AG04449 (cell line): ENCODE measurements at regions not wholly inside any gene's neighbourhood (a gene's known extent, or its start where the extent isn't known, plus 50 kb on each side); places are given as distances from the start of the nearest gene placed in this dataset.

Source experiments
- CTCF ChIA-PET: fragments of 350-600 bp; formaldehyde crosslinking; extraction: SDS; loops from one replicate; lab custom pipeline; 2021; ENCODE audit warnings: antibody characterized with exemption; lab: Yijun Ruan, JAX
- POLR2A ChIA-PET: fragments of 400-600, 350-600 bp; formaldehyde crosslinking; extraction: SDS; loops from one replicate; lab custom pipeline; 2020; ENCODE audit warnings: antibody characterized with exemption, inconsistent platforms; lab: Yijun Ruan, JAX
- DNase-seq: peaks from one replicate; pipeline ENCODE4 v3.0.0-alpha.2; 2010; ENCODE audit warnings: low read depth, low spot score
- H3K4me3 ChIP-seq: 2 replicates; pipeline ENCODE4 v1.5.1; 2011; ENCODE audit warnings: low read depth, mild to moderate bottlenecking, control low read depth, low read length
- CTCF ChIP-seq: IDR thresholded peaks from one replicate; pipeline ENCODE4 v1.5.1; 2011; ENCODE audit warnings: mild to moderate bottlenecking, moderate library complexity, low read length, control low read depth, inconsistent platforms; ENCODE audit not compliant: insufficient read depth; ENCODE audit errors: missing control alignments

- POLR2A ChIA-PET: no interaction called here
- CTCF ChIA-PET: no interaction called here
- H3K4me3 ChIP-seq: 0 out of 2 replicates have a peak overlapping the region, but pooled peaks have one; percentile 6
- TF ChIP-seq CTCF: no peak
- no peak for DNase-seq
Measured at GRCh38 chr9:36765468-36766341, 193.0 kb downstream of the MELK start.

GRCh38 chr9:36768677-36769076 lies 196.0 kb downstream of the MELK start:
- H3K4me3 ChIP-seq: no peak overlapping the region
- no peak for DNase-seq
- ChIA-PET CTCF (interaction anchor here (1.5 kb wide), 1 partner anchor 40 kb away, joined by 4 read pairs; no protein-coding TSS in a partner anchor), POLR2A (no interaction called here)
- TF ChIP-seq CTCF: no peak

GRCh38 chr9:36770025-36770424 lies 197.3 kb downstream of the MELK start:
- CTCF ChIA-PET: no interaction called here
- no peak for DNase-seq
- POLR2A ChIA-PET: no interaction called here
- no peak overlapping the region for H3K4me3 ChIP-seq
- TF ChIP-seq CTCF: no peak

GRCh38 chr9:36772449-36773403 lies 200.0 kb downstream of the MELK start:
- no peak overlapping the region for H3K4me3 ChIP-seq
- no peak for TF ChIP-seq CTCF
- no peak for DNase-seq
- ChIA-PET POLR2A (no interaction called here), CTCF (no interaction called here)

- CTCF ChIA-PET: no interaction called here
- no peak overlapping the region for H3K4me3 ChIP-seq
- POLR2A ChIA-PET: no interaction called here
- no peak for TF ChIP-seq CTCF
- no peak for DNase-seq
Measured at GRCh38 chr9:36778682-36779081, 206.0 kb downstream of the MELK start.

DNA sequence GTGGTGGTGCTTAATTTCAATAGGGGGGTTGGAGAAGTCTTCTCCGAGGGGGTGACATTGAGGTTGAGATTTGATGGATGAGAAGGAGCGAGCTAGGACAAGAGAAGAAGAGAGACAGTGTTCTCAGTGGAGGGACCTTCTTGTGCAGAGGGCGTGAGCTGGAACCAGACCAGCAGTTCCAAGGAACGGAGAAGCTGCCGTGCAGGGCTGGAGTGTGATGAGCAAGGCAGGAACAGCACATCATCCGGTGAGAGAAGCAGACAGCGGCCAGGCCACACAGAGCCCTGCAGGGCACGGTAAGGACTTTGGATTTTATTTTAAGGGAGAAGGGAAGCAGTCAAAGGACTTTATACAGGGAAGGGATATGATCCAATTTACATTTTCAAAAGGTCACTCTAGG lies 206.9 kb downstream of the MELK start:
- no peak overlapping the region for H3K4me3 ChIP-seq
- no peak for DNase-seq
- TF ChIP-seq CTCF: no peak
- POLR2A ChIA-PET: no interaction called here
- CTCF ChIA-PET: no interaction called here
